ENCODE measurements at regions not wholly inside any gene's neighbourhood (a gene's known extent, or its start where the extent isn't known, plus 50 kb on each side); places are given as distances from the start of the nearest gene placed in this dataset.

GRCh38 chr18:68220458-68220857 lies 494.4 kb downstream of the TMX3 start:
- Mint-ChIP-seq H3K36me3 (ENCODE audit: insufficient read depth, unreplicated experiment) (no peaks in the 10 kb centered on the region), H3K27ac (ENCODE audit: unreplicated experiment) (no peak overlapping the region), H3K27me3 (ENCODE audit: unreplicated experiment) (no peaks in the 10 kb centered on the region), H3K4me3 (ENCODE audit: low read depth, unreplicated experiment) (no peak overlapping the region), H3K9me3 (ENCODE audit: low read depth, unreplicated experiment) (peaks cover 4% of the 10 kb centered on the region), H3K4me1 (ENCODE audit: low read depth, unreplicated experiment) (no peaks in the 10 kb centered on the region)
- no peak for DNase-seq
- intact Hi-C loops (cut with micrococcal nuclease; ENCODE audit: unreplicated experiment), result no loop called here
- TF ChIP-seq, protein P1, sequence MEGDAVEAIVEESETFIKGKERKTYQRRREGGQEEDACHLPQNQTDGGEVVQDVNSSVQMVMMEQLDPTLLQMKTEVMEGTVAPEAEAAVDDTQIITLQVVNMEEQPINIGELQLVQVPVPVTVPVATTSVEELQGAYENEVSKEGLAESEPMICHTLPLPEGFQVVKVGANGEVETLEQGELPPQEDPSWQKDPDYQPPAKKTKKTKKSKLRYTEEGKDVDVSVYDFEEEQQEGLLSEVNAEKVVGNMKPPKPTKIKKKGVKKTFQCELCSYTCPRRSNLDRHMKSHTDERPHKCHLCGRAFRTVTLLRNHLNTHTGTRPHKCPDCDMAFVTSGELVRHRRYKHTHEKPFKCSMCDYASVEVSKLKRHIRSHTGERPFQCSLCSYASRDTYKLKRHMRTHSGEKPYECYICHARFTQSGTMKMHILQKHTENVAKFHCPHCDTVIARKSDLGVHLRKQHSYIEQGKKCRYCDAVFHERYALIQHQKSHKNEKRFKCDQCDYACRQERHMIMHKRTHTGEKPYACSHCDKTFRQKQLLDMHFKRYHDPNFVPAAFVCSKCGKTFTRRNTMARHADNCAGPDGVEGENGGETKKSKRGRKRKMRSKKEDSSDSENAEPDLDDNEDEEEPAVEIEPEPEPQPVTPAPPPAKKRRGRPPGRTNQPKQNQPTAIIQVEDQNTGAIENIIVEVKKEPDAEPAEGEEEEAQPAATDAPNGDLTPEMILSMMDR (IDR thresholded peaks at IDR 0.05; ENCODE audit: unreplicated experiment), result no peak
- no TSS peak for BruUV-seq (replicated peaks)
- CTCF ChIA-PET, result no interaction called here

DNA sequence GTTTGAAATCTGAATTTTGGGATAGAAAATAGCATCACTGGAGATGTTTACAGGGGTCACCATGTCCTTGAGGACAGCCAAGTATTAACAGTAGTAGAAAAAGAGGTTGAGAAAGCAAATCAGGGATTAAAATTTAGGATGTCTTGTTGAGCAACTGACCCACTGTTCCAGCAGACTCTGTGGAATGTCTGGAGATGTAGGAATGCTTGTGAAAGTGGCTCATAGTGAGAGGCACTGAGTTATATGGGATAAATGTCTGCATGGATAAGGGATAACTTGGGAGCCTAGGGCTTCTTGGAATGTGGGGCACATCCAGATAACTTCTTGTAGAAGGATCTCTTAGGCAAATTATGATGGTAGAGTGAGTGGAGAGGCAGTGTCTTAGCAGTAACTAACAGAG lies 495.0 kb downstream of the TMX3 start:
- no peak for DNase-seq
- no TSS peak for BruUV-seq (replicated peaks)
- H3K27ac Mint-ChIP-seq (ENCODE audit: unreplicated experiment), result no peak overlapping the region
- CTCF ChIA-PET, result no interaction called here
- H3K27me3 Mint-ChIP-seq (ENCODE audit: unreplicated experiment), result no peaks in the 10 kb centered on the region
- H3K4me1 Mint-ChIP-seq (ENCODE audit: low read depth, unreplicated experiment), result no peaks in the 10 kb centered on the region
- H3K36me3 Mint-ChIP-seq (ENCODE audit: insufficient read depth, unreplicated experiment), result no peaks in the 10 kb centered on the region
- H3K4me3 Mint-ChIP-seq (ENCODE audit: low read depth, unreplicated experiment), result no peak overlapping the region
- peaks cover 4% of the 10 kb centered on the region for H3K9me3 Mint-ChIP-seq (ENCODE audit: low read depth, unreplicated experiment)
- TF ChIP-seq, protein P1 (IDR thresholded peaks at IDR 0.05; ENCODE audit: unreplicated experiment), result no peak
- intact Hi-C loops (cut with micrococcal nuclease; ENCODE audit: unreplicated experiment), result no loop called here

DNA sequence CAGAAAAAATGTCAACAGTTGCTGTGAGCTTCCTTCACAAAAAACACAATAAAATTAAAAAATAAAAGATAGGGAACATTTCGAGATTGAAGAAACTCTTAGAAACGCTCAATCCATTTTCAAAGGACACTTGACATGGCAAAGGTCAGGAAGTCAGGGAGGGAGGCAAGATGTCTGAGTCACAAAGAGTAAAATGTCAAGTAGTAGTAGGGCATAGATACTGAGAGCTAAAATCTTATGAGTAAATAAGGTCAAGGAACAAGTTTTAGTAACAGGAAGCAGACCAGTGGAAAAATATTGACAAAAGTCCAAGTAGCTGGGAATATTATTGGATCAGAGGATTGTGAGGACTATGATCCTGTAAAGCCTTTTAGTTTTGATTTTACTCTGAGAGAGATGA lies 495.6 kb downstream of the TMX3 start:
- H3K9me3 Mint-ChIP-seq (ENCODE audit: low read depth, unreplicated experiment), result peaks cover 4% of the 10 kb centered on the region

DNA sequence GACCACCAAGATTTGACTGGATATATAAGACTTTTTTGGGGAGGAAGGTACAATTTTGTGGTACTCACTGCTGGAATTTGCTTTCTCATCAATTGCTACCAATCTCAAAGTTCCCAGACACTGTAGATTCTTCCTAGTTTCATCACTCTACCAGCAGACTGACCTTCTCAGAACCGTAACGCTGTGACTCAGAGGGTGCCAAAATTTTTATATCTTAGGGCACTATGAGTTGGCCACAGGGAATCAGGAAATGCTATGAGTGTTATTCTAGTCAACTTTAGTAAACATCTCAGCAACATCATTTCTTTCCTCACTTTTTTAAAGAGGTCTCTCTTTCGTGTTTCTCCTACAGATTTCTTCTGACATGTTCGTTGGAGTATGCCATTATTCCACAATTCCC lies 499.0 kb downstream of the TMX3 start:
- CTCF ChIA-PET, result no interaction called here
- TF ChIP-seq, protein P1 (IDR thresholded peaks at IDR 0.05; ENCODE audit: unreplicated experiment), result no peak
- no TSS peak for BruUV-seq (replicated peaks)
- intact Hi-C loops (cut with micrococcal nuclease; ENCODE audit: unreplicated experiment), result no loop called here
- no peak overlapping the region for H3K27ac Mint-ChIP-seq (ENCODE audit: unreplicated experiment)
- H3K36me3 Mint-ChIP-seq (ENCODE audit: insufficient read depth, unreplicated experiment), result no peaks in the 10 kb centered on the region
- H3K4me3 Mint-ChIP-seq (ENCODE audit: low read depth, unreplicated experiment), result no peak overlapping the region
- no peaks in the 10 kb centered on the region for H3K4me1 Mint-ChIP-seq (ENCODE audit: low read depth, unreplicated experiment)
- no peaks in the 10 kb centered on the region for H3K9me3 Mint-ChIP-seq (ENCODE audit: low read depth, unreplicated experiment)
- DNase-seq, result no peak
- no peaks in the 10 kb centered on the region for H3K27me3 Mint-ChIP-seq (ENCODE audit: unreplicated experiment)

More for the DNA sequence above, 495.6 kb downstream of the TMX3 start:
- H3K4me1 Mint-ChIP-seq (ENCODE audit: low read depth, unreplicated experiment), result no peaks in the 10 kb centered on the region
- H3K27ac Mint-ChIP-seq (ENCODE audit: unreplicated experiment), result no peak overlapping the region
- H3K27me3 Mint-ChIP-seq (ENCODE audit: unreplicated experiment), result no peaks in the 10 kb centered on the region
- no peak for DNase-seq
- CTCF ChIA-PET, result no interaction called here
- H3K4me3 Mint-ChIP-seq (ENCODE audit: low read depth, unreplicated experiment), result no peak overlapping the region
- TF ChIP-seq, protein P1 (IDR thresholded peaks at IDR 0.05; ENCODE audit: unreplicated experiment), result no peak
- BruUV-seq (replicated peaks), result no TSS peak
- H3K36me3 Mint-ChIP-seq (ENCODE audit: insufficient read depth, unreplicated experiment), result no peaks in the 10 kb centered on the region
- intact Hi-C loops (cut with micrococcal nuclease; ENCODE audit: unreplicated experiment), result no loop called here

GRCh38 chr18:68186039-68186438 lies 528.9 kb downstream of the TMX3 start:
- Mint-ChIP-seq H3K36me3 (ENCODE audit: insufficient read depth, unreplicated experiment) (no peaks in the 10 kb centered on the region), H3K4me1 (ENCODE audit: low read depth, unreplicated experiment) (peaks cover 2% of the 10 kb centered on the region), H3K4me3 (ENCODE audit: low read depth, unreplicated experiment) (no peak overlapping the region), H3K9me3 (ENCODE audit: low read depth, unreplicated experiment) (no peaks in the 10 kb centered on the region), H3K27me3 (ENCODE audit: unreplicated experiment) (no peaks in the 10 kb centered on the region), H3K27ac (ENCODE audit: unreplicated experiment) (no peak overlapping the region)
- BruUV-seq (replicated peaks), result no TSS peak
- TF ChIP-seq, protein P1 (IDR thresholded peaks at IDR 0.05; ENCODE audit: unreplicated experiment), result no peak
- DNase-seq, result no peak
- intact Hi-C loops (cut with micrococcal nuclease; ENCODE audit: unreplicated experiment), result no loop called here
- CTCF ChIA-PET, result no interaction called here
